Mammary epithelial cell (primary cell): ENCODE measurements at regions not wholly inside any gene's neighbourhood (a gene's known extent, or its start where the extent isn't known, plus 50 kb on each side); places are given as distances from the start of the nearest gene placed in this dataset.

Experiments used
- EZH2 ChIP-seq: IDR thresholded peaks from 2 replicates; pipeline ENCODE4 v1.6.1; 2012; ENCODE audit warnings: low read length, inconsistent platforms, borderline replicate concordance
- TF ChIP-seq, protein P1 (sequence below), 2 donors: IDR thresholded peaks in 1 of 2; conservative IDR thresholded peaks in 1 of 2; 2 replicates each; pipeline ENCODE4 v1.5.1; 2011 to 2012; ENCODE audit warnings: inconsistent platforms in 2 of 2, low read length in 2 of 2, mild to moderate bottlenecking in 2 of 2, control low read depth in 1 of 2, low read depth in 1 of 2; ENCODE audit not compliant: insufficient read depth in 1 of 2; ENCODE audit errors: extremely low read depth in 1 of 2

DNA sequence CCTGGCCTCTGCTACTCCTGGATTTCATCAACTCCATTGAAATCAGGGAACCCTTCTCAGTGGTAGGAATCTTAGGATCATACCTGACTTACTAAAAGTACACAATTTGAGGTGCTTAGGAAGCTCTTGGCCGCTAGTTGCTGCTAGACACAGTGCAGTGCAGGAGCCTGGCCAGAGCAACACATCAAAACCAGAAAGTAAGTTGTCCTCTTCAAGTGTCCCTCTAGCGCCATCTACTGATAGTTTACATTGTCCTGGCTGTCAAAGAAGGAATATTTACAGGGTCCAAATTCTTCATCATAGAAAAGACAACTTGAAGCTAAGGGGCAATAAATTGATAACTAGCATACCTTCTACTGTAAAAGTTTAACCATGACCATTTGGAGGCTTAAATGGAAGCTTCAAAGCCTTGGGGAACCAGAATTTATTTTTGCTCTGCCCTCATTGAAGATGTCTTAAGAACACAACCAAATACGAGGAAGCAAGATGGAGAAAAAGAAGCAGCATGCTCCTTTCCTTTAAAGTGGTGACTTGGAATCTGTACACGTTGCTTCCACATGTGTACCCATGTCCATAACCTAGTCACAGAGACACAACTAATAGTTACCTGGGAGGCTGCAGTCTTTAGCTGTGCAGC is 889.1 kb upstream of the GCFC2 start:
- TF ChIP-seq, protein P1, sequence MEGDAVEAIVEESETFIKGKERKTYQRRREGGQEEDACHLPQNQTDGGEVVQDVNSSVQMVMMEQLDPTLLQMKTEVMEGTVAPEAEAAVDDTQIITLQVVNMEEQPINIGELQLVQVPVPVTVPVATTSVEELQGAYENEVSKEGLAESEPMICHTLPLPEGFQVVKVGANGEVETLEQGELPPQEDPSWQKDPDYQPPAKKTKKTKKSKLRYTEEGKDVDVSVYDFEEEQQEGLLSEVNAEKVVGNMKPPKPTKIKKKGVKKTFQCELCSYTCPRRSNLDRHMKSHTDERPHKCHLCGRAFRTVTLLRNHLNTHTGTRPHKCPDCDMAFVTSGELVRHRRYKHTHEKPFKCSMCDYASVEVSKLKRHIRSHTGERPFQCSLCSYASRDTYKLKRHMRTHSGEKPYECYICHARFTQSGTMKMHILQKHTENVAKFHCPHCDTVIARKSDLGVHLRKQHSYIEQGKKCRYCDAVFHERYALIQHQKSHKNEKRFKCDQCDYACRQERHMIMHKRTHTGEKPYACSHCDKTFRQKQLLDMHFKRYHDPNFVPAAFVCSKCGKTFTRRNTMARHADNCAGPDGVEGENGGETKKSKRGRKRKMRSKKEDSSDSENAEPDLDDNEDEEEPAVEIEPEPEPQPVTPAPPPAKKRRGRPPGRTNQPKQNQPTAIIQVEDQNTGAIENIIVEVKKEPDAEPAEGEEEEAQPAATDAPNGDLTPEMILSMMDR (conservative IDR thresholded peaks at IDR 0.05 in 1 of 2, IDR thresholded peaks at IDR 0.05 in 1 of 2; ENCODE audit: extremely low read depth in 1 of 2, insufficient read depth in 1 of 2, low read depth in 1 of 2, low read length in 2 of 2), result peak; percentile 81
- TF ChIP-seq EZH2, result no peak
